ENCODE measurements at regions not wholly inside any gene's neighbourhood (a gene's known extent, or its start where the extent isn't known, plus 50 kb on each side); places are given as distances from the start of the nearest gene placed in this dataset.
"Not testable (repeated sequence)": the region's sequence is repeated elsewhere in the genome, so short reads cannot be mapped to it uniquely, and the experiment has no call there.

DNA sequence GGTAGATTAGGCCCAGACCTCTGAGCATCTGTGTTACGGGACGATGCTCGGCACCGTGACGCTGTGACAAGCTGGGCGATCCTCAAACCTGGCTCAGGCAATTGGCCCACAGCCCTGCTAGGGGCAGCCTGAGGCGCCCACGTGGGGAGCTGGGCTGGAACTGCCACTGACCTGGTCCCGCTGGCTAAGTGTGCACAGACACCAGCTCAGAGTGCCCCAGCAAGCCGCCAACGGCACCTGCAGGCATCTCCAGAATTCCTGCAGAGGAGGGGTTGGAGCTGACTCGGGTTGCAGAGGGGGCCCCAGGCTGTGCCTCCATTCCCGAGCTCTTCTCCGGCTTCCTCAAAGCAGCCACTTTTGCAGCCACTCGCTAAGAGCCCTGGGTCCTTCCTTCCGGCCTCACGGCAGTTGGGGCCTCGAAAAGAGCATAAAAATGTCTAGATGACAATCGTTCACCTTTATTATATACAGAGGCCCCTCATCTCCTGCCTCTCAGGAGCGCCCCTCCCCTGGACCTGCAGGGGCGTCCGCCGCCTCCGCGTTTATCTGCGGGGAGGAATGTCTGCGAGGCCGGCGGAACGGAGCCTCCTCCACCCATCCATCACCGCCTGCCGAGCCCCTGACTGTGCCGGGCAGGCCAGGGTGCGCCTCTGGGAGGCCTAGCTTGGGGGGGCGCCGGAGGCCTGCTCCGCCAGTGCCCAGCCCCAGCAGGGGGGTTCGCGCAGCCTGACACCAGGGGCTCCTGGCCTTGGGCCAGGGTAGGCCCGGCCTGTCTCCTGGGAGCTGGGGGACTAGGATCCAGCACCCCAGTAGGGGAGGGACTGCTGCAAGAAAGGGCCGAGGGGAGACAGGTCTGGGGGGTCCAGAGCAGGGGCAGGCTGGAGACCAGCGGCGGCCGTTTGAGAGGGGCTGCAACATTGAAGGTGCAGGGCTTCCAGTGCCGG lies 144.9 kb downstream of the BARX1 start:
- no peak for ATAC-seq

- ATAC-seq: no peak
Observed at GRCh38 chr9:93809204-93809940, 145.8 kb downstream of the BARX1 start.

DNA sequence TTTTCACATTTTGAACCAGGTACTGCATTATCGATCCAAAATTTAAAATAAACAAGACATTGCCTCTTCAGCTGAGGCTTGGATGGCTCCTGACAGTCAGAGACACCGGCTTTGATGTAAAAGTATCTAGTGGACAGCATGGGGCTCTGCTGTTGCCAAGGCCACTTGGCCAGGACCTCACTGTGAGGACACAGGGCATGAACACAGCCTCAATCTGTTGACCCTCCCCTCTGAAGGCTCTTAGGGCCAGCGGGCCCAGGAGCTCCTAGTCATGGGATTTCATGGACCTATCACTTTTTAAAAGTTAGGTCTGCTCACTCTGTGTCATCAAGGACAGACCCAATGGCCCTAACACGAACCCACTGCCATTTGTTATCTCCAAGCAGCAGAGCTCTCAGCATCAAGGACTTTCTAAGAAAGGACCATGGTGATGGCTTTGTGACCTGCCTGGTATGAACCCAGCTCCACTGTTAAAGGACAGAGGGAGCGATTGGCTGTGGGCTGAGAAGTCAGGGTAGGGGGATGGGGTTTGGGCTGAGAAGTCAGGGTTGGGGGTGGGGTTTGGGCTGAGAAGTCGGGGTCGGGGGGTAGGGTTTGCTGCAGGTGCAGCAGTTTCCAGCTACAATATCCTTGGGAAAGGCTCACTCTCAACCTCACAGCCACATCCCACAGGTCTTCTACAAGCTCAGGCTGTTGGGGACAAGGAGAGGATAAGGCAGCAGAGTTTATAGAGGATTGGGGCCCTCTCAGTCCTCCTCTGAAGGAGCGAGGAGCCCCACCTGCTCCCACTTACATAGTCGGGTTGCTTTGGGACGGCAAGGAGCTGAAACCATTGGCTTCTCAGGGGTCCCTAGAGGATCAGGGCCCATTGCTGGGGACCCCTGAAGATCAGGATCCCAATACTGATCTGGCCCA lies 146.8 kb downstream of the BARX1 start:
- ATAC-seq: no peak

DNA sequence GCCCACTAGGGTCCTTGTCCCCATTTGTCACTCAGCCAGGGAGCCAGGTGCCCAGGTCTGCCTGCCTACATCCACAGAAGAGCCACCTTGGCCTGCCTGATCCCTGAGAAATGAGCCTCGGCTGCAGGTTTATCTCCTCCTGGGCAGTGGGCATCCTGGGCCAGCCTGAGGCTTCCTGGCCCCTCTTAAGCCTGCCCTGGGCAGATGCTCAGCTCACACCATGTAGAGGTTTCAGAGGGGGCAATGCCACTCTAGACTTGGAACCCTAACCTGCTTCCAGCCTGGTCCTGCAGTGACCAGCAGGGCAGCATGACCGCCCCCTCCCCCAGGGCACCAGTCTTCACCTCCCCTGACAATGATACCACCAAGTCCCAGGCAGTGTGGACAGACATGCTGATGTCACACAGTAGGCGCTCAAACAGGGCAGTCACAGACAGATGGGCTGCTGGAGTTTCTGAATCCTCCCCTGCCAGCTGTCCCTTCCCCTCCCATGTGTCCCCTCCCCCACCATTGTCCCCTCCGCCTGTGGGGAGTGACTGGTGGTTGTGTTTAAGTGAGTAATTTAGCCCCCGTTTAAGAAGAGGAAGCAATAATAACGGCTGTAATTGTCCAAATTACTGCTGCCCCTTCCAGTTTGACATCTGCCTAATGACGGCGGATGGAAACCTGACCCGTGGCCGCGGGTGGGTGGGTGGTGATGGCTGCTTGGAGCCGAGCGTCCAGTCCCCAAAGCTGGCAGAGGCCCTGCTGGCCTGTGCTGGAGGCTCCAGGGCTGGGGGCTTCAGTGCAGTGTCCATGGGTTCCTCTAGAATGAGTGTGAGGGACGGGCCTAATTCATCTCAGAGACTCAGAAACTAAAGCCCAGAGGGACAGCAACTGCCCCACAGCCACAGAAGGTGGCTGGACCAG lies 147.7 kb downstream of the BARX1 start:
- ATAC-seq: no peak

DNA sequence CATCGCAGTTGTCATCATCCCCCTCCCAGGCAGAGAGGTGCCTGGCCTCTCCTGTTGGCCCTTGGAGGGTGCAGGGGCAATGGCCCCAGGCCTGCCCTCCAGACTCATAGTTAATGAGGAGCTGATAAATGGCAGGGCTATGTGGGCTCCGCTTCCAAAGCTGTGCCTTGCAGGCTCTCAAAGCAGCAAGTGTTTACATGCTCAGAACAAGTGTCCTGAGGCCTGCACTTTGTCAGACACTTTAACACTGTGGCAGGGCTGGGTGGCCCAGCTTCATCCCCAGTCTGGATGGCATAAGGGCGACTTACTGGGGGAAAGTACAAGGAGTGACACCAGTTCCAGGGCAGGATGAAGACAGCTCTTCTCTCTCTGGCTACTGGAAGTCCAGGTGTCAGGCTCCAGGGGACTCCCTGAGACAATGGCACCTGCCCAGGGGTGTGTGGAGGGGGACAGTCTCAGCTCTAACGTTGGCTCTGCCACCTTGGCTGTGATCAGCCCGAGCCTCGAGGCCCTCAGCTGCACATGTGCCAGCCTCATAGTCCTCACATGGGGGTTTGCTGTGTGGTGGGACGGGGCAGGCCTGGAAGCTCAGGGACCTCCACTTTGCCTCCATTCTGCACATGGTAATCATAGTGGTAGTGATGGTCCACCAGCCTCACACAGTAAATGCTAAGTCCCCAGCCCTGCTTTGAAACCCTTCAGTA lies 153.4 kb downstream of the BARX1 start:
- no peak for ATAC-seq

- no peak for ATAC-seq
Observed at GRCh38 chr9:93801120-93801519, 154.0 kb downstream of the BARX1 start.

- no peak for ATAC-seq
Observed at GRCh38 chr9:93792358-93792757, 162.8 kb downstream of the BARX1 start.

GRCh38 chr9:93786204-93786603 lies 169.0 kb downstream of the BARX1 start:
- ATAC-seq: no peak

DNA sequence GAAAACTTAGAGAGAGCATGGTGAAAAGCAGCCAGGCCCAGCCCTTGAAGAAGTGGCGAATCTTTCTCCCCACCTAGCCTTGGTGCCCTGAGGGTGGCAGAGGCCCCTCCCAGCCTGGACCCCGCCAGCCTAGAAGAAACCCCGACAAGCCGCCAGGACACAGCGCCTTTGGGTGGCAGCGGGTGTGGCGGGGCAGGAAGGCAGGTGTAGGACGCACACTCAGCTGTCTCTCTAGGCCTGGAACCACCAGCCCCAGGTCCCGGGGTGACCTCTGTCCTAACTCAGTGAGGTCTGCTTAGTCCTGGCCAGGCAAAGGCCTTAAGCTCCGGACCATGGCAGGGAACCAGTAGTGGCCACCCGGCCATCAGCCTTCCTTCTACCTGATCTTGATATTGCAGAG lies 178.3 kb downstream of the BARX1 start:
- ATAC-seq: no peak

DNA sequence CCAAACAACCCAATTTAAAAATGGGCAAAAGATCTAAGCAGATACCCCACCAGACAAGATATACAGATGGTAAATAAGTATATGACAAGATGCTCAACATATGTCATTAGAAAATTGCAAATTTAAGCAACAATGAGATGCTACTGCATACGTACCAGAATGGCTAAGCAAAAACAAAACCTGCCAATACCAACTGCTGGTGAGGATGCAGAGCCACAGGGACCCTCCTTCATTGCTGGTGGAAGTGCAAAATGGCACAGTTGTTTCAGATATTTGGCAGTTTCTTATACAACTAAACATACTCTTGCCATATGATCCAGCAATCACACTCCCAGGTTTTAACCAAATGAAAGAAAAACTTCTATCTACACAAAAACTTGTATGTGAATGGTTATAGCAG lies 178.9 kb downstream of the BARX1 start:
- no peak for ATAC-seq

DNA sequence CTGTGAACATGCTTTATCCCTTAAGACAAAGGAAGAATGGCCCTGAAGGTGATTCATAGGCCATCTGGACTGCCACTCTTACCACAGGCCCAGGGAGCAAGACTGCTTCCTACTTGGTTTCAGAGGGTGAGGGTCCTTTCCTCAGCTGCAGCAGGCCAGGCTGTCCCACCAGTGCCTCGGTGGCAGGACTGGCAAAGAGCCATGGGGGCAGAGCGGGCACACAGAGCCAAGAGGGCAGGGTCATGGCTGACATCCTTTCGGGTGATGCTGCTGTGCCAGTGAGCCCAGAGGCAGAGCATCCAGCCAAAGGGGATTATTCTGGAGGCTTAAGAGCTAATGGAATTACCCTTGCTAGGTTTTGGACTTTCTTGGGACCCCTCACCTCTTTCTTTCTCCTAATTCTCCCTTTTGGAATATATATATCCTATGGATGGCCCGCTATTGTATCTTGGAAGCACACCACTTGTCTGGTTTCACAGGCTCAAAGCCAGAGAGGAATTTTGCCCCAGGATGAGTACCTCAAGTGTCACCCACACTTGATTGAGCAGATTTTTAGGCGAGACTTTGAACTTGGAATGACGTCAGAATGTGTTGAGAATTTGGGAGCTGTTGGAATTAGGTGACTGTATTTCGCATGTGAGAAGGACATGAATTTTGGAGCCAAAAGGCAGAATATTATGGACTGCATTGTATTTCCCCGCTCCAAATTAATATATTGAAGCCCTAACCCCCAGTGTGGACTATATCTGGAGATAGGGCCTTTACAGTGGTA lies 180.6 kb downstream of the BARX1 start:
- ATAC-seq: no peak

DNA sequence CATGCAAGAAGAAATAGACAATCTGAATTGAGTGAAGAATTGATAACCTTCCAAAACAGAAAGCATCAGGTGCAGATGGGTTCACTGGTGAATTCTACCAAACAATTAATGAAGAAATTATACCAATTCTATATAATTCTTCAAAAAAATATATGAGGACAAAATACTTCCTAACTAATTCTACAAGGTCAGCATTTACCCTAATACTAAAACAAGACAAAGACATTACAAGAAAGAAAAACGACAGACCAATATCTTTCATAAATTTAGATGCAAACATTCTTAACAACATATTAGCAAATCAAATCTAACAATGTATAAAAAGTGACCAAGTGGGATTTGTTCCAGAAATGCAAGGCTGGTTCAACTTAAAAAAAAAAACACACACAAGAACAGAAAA lies 183.9 kb downstream of the BARX1 start:
- ATAC-seq: no peak

DNA sequence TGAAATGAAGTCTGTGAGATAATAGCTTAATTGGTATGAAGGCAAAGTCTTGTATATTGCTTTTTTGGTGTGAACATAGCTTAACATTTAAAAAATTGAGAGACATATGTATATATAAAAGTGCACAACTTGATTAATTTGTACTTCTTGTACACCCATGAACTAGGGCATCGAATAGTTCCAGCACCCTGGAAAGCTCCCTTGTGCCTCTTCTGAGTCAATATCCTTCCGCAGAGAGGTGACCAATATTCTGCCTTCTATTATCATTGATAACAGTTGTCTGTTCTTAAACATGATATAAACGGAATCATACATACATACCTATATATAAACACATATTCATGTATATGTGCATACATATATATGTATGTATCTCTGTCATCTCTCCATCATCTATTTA lies 185.4 kb downstream of the PHF2 start:
- no peak for ATAC-seq

- ATAC-seq: no peak
Observed at GRCh38 chr9:93750045-93750444, 173.7 kb downstream of the PHF2 start.

DNA sequence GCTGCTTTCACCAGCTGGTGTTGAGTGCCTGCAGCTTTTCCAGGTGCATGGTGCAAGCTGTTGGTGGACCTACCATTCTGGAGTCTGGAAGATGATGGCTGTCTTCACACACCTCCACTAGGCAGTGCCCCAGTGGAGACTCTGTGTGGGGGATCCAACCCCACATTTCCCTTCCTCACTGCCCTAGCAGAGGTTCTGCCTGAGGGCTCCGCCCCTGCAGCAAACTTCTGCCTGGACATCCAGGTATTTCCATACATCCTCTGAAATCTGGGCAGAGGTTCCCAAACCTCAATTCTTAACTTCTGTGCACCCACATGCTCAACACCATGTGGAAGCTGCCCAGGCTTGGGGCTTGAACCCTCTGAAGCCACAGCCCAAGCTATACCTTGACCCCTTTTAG lies 172.4 kb downstream of the PHF2 start:
- not testable (repeated sequence) for ATAC-seq

GRCh38 chr9:93731963-93732362 lies 155.6 kb downstream of the PHF2 start:
- no peak for ATAC-seq

- ATAC-seq: no peak
Observed at GRCh38 chr9:93730648-93731047, 154.3 kb downstream of the PHF2 start.

DNA sequence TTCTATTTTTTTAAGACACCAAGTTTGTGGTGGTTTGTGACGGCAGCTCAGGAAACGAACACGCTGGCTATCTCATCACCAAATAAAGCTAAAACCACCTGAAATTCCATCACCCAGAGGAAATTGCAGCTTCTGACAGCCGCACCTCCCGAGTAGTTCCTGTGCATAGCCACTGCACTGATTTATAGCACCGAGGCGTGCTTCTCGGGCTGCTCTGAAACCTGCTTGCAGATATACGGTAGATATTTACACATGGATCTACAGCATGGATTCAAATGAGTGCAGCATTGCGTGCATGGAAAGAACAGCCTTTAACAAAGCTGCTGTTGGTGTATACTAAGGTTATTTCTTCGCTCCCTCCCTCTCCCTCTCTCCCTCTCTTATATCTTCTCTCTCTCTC lies 153.8 kb downstream of the PHF2 start:
- ATAC-seq: no peak
